Peyer's patch (tissue), 4 donors: ENCODE measurements at regions not wholly inside any gene's neighbourhood (a gene's known extent, or its start where the extent isn't known, plus 50 kb on each side); places are given as distances from the start of the nearest gene placed in this dataset.

Experiments
- DNase-seq, 3 donors: peaks; one replicate each; pipeline ENCODE4 v3.0.0-alpha.2; 2017 to 2019
- H3K27ac ChIP-seq, 4 donors: fragments of 200-600 bp; sonication (generic); one replicate each; pipeline ENCODE4 v1.5.1; 2016 to 2019
- H3K27me3 ChIP-seq, 2 donors: fragments of 200-600 bp; sonication (generic); one replicate each; pipeline ENCODE4 v1.5.1; 2019
- H3K36me3 ChIP-seq, 3 donors: fragments of 200-600 bp; sonication (generic); one replicate each; pipeline ENCODE4 v1.5.1; 2016 to 2019
- H3K4me1 ChIP-seq, 4 donors: fragments of 200-600 bp; sonication (generic); one replicate each; pipeline ENCODE4 v1.5.1; 2016 to 2019
- H3K4me3 ChIP-seq, 4 donors: fragments of 200-600 bp; sonication (generic); 1 replicate in 3 of 4; 2 replicates in 1 of 4; pipeline ENCODE4 v1.5.1; 2016 to 2019; ENCODE audit warnings: mild to moderate bottlenecking in 1 of 4
- H3K9me3 ChIP-seq, 4 donors: fragments of 200-600 bp; sonication (generic); one replicate each; pipeline ENCODE4 v1.5.1; 2016 to 2019; ENCODE audit warnings: mild to moderate bottlenecking in 1 of 4
- POLR2A ChIP-seq, 2 donors: fragments of 450-650 bp; IDR thresholded peaks; one replicate each; pipeline ENCODE4 v1.5.1; 2017; ENCODE audit warnings: antibody characterized with exemption in 2 of 2, mild to moderate bottlenecking in 2 of 2, moderate library complexity in 2 of 2
- TF ChIP-seq, protein P1 (sequence below), 6 experiments: fragments of 450-650 bp in 4 of 6; fragments of 200-600 bp in 2 of 6; sonication (generic) in 1 of 6; IDR thresholded peaks; one replicate each; pipeline ENCODE4 v1.5.1; 2017 to 2019; ENCODE audit warnings: antibody characterized with exemption in 6 of 6, mild to moderate bottlenecking in 3 of 6, moderate library complexity in 1 of 6

DNA sequence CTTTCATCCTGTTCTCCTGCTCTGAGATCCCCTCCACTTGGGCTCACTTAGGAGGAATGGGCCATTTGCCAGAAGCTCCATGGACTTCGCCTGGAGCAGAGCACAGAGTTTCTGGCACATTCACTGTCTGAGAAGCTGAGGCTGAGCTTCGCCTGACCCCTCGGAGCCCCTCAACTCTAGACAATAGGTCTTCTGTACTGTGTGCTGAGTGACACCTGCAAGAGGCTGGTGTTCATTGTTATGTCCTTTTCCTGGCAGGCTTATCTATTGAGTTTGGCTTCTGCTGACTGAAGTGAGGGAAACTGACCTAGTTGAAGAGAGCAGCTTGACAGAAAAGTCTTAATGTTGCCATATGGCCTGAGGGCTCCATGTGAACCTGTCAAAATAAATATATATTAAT, 124.3 kb downstream of the EHF start:
- H3K27ac ChIP-seq = no peak overlapping the region
- H3K27me3 ChIP-seq = no peaks in the 10 kb centered on the region
- H3K4me3 ChIP-seq = no peak overlapping the region
- H3K36me3 ChIP-seq = no peaks in the 10 kb centered on the region
- TF ChIP-seq POLR2A (IDR thresholded peaks at IDR 0.05) = no peak
- TF ChIP-seq, protein P1, sequence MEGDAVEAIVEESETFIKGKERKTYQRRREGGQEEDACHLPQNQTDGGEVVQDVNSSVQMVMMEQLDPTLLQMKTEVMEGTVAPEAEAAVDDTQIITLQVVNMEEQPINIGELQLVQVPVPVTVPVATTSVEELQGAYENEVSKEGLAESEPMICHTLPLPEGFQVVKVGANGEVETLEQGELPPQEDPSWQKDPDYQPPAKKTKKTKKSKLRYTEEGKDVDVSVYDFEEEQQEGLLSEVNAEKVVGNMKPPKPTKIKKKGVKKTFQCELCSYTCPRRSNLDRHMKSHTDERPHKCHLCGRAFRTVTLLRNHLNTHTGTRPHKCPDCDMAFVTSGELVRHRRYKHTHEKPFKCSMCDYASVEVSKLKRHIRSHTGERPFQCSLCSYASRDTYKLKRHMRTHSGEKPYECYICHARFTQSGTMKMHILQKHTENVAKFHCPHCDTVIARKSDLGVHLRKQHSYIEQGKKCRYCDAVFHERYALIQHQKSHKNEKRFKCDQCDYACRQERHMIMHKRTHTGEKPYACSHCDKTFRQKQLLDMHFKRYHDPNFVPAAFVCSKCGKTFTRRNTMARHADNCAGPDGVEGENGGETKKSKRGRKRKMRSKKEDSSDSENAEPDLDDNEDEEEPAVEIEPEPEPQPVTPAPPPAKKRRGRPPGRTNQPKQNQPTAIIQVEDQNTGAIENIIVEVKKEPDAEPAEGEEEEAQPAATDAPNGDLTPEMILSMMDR (IDR thresholded peaks at IDR 0.05) = no peak
- DNase-seq = no peak
- H3K9me3 ChIP-seq = no peaks in the 10 kb centered on the region
- H3K4me1 ChIP-seq = no peaks in the 10 kb centered on the region

DNA sequence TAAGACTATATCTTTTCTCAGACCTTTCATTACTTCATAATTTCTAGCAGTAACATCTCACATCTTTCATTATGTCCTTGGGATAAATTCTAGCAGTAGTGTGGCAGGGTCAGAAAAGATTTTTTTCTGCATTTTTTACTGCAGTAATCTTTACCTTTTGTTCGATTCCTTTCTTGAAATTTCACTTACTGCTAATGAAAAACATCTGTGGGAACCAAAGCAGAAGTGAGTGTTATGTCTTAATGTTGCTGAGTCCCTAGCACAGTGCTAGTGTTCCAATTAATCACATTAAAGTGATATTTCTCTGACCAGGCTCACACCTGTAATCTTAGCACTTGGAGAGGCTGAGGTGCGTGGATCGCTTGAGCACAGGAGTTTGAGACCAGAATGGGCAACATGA, 123.6 kb downstream of the EHF start:
- no peaks in the 10 kb centered on the region for H3K27me3 ChIP-seq
- TF ChIP-seq POLR2A (IDR thresholded peaks at IDR 0.05) = no peak
- TF ChIP-seq, protein P1 (IDR thresholded peaks at IDR 0.05) = no peak
- no peak overlapping the region for H3K4me3 ChIP-seq
- H3K9me3 ChIP-seq = no peaks in the 10 kb centered on the region
- H3K27ac ChIP-seq = no peak overlapping the region
- no peak for DNase-seq
- H3K4me1 ChIP-seq = no peaks in the 10 kb centered on the region
- no peaks in the 10 kb centered on the region for H3K36me3 ChIP-seq

DNA sequence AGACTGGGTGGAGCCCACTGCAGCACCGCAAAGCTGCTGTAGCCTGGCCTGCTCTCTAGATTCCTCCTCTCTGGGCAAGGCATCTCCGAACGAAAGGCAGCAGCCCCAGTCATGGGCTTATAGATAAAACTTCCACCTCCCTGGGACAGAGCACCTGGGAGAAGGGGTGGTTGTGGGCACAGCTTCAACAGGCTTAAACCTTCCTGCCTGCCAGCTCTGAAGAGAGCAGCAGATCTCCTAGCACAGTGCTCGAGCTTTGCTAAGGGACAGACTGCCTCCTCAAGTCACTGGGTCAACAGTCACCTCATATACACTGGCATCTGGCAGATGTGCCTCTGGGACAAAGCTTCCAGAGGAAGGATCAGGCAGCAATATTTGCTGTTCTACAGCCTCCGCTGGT, 117.3 kb downstream of the EHF start:
- TF ChIP-seq POLR2A (IDR thresholded peaks at IDR 0.05) = no peak
- TF ChIP-seq, protein P1 (IDR thresholded peaks at IDR 0.05) = no peak
- Histone ChIP-seq H3K4me1 (no peaks in the 10 kb centered on the region), H3K27me3 (no peaks in the 10 kb centered on the region), H3K9me3 (no peaks in the 10 kb centered on the region), H3K27ac (no peak overlapping the region), H3K4me3 (no peak overlapping the region), H3K36me3 (no peaks in the 10 kb centered on the region)
- DNase-seq = no peak

DNA sequence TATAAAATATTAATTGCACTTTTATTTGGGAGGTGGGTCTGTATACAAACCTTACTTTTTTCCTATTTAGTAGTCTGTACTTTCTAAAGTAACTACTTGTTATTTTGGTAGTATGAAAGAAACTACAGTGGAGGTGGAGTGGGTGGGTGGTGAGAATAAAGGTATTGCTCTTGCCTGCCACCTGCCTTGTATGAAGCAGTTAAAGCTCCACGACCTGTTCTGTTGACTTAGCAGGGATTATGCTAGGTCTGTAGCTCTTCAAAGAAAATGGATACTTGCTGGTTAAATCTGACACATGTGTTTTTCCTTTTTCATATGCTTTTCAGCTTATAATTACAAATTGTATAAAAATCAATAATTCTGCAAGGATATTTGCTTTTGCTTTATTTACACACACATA, 111.9 kb downstream of the EHF start:
- H3K27me3 ChIP-seq = no peaks in the 10 kb centered on the region
- H3K36me3 ChIP-seq = no peaks in the 10 kb centered on the region
- H3K27ac ChIP-seq = no peak overlapping the region
- no peak for DNase-seq
- TF ChIP-seq POLR2A (IDR thresholded peaks at IDR 0.05) = no peak
- TF ChIP-seq, protein P1 (IDR thresholded peaks at IDR 0.05) = no peak
- H3K4me3 ChIP-seq = no peak overlapping the region
- no peaks in the 10 kb centered on the region for H3K9me3 ChIP-seq
- no peaks in the 10 kb centered on the region for H3K4me1 ChIP-seq

DNA sequence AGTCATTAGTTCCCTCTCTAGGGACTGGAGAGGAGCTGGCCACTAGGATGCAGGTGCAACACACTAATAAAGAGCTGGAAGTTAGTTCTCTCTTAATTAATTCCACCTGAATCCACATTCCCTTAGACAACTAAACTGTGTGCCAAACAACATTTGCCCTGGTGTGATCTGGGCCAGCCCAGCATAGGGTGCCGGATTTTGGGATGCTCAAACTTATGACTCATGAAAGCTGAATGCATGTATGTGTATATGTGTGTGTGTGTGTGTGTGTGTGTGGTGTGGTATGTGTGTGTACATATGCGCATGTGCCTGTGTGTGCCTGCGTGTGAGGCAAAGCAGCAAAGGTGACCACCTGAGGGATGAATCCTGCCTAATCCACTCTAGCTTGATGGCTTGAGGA, 110.7 kb downstream of the EHF start:
- Histone ChIP-seq H3K9me3 (no peaks in the 10 kb centered on the region), H3K4me1 (no peaks in the 10 kb centered on the region), H3K27me3 (no peaks in the 10 kb centered on the region), H3K36me3 (no peaks in the 10 kb centered on the region), H3K4me3 (no peak overlapping the region), H3K27ac (no peak overlapping the region)
- DNase-seq = no peak
- no peak for TF ChIP-seq POLR2A (IDR thresholded peaks at IDR 0.05)
- TF ChIP-seq, protein P1 (IDR thresholded peaks at IDR 0.05) = no peak
